HepG2 (cell line): ENCODE measurements at regions not wholly inside any gene's neighbourhood (a gene's known extent, or its start where the extent isn't known, plus 50 kb on each side); places are given as distances from the start of the nearest gene placed in this dataset.

Experiments
- CTCF ChIP-seq: sonication (generic); formaldehyde crosslinking; IDR thresholded peaks from 2 replicates; pipeline ENCODE4 v1.5.0; 2020; ENCODE audit warnings: mild to moderate bottlenecking, missing genetic modification reagents, moderate library complexity
- EZH2 ChIP-seq: conservative IDR thresholded peaks from 2 replicates; pipeline ENCODE4 v1.6.1; 2012; ENCODE audit warnings: mild to moderate bottlenecking, low read depth, low read length, moderate library complexity
- RFX5 ChIP-seq: IDR thresholded peaks from 2 replicates; pipeline ENCODE4 v1.6.1; 2011; ENCODE audit warnings: low read depth, low read length, improper control_type of control experiment

GRCh38 chr16:54434859-54435258, 148.3 kb upstream of the IRX3 start:
- TF ChIP-seq RFX5: no peak
- no peak for TF ChIP-seq CTCF
- no peak for TF ChIP-seq EZH2
